ENCODE measurements at regions not wholly inside any gene's neighbourhood (a gene's known extent, or its start where the extent isn't known, plus 50 kb on each side); places are given as distances from the start of the nearest gene placed in this dataset.

DNA sequence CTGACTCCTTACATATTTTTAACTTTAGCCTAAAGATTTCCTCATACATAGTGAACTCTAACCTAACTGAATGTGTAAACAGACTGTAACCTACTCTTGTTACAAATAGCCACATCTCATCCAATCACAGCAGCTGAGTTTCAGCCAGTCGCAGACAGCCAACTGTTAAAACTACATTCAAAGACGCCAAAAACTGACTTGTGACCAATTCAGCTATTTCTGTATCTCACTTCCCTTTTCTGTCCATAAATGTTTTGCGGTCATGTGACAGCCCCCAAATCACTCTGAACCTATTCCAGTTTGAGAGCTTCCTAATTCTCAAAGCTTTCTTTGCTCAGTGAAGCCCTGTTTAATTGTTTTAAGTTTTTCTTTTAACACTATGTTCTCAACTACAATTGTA lies 2731.9 kb downstream of the ARAP2 start:
- TF ChIP-seq POLR2A (IDR thresholded peaks at IDR 0.05; ENCODE audit: low read length), result no peak
- no peak for TF ChIP-seq EP300 (IDR thresholded peaks at IDR 0.05)
- no peak for TF ChIP-seq ESRRA (IDR thresholded peaks at IDR 0.05; ENCODE audit: borderline replicate concordance, low read length)
- TF ChIP-seq, protein P1, sequence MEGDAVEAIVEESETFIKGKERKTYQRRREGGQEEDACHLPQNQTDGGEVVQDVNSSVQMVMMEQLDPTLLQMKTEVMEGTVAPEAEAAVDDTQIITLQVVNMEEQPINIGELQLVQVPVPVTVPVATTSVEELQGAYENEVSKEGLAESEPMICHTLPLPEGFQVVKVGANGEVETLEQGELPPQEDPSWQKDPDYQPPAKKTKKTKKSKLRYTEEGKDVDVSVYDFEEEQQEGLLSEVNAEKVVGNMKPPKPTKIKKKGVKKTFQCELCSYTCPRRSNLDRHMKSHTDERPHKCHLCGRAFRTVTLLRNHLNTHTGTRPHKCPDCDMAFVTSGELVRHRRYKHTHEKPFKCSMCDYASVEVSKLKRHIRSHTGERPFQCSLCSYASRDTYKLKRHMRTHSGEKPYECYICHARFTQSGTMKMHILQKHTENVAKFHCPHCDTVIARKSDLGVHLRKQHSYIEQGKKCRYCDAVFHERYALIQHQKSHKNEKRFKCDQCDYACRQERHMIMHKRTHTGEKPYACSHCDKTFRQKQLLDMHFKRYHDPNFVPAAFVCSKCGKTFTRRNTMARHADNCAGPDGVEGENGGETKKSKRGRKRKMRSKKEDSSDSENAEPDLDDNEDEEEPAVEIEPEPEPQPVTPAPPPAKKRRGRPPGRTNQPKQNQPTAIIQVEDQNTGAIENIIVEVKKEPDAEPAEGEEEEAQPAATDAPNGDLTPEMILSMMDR (IDR thresholded peaks at IDR 0.05), result no peak
- TF ChIP-seq RARB (CRISPR knock-in tag; IDR thresholded peaks at IDR 0.05), result no peak
- no peak for TF ChIP-seq NR3C1 (IDR thresholded peaks at IDR 0.05)
- no peak for TF ChIP-seq KDM1A (IDR thresholded peaks at IDR 0.05; ENCODE audit: low read depth)
- TF ChIP-seq RCOR1 (IDR thresholded peaks at IDR 0.05; ENCODE audit: low read depth, low read length), result no peak
